ENCODE measurements at regions not wholly inside any gene's neighbourhood (a gene's known extent, or its start where the extent isn't known, plus 50 kb on each side); places are given as distances from the start of the nearest gene placed in this dataset.

DNA sequence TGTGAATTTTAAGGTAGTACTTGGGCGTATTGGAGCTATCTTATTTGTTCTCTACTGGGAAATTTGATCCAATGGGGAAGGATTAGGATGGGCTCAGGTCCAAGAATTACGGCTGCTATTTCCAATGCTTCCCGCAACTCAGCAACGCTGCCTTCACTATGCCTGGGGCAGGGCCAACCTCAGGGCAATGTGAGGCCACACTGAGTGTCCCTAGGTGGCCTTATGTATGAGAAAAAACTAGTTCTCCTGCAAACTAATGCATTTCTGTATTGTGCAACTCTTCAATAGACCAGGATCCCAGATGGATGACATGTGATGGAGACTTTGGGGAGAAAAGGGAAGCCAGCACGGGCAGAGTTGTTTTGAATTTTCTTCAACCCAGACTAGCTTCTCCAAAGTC, 168.1 kb downstream of the DUSP10 start:
- TF ChIP-seq, protein P1, sequence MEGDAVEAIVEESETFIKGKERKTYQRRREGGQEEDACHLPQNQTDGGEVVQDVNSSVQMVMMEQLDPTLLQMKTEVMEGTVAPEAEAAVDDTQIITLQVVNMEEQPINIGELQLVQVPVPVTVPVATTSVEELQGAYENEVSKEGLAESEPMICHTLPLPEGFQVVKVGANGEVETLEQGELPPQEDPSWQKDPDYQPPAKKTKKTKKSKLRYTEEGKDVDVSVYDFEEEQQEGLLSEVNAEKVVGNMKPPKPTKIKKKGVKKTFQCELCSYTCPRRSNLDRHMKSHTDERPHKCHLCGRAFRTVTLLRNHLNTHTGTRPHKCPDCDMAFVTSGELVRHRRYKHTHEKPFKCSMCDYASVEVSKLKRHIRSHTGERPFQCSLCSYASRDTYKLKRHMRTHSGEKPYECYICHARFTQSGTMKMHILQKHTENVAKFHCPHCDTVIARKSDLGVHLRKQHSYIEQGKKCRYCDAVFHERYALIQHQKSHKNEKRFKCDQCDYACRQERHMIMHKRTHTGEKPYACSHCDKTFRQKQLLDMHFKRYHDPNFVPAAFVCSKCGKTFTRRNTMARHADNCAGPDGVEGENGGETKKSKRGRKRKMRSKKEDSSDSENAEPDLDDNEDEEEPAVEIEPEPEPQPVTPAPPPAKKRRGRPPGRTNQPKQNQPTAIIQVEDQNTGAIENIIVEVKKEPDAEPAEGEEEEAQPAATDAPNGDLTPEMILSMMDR (conservative IDR thresholded peaks at IDR 0.05): no peak
- TF ChIP-seq ZFX (IDR thresholded peaks at IDR 0.05): no peak
